ENCODE measurements at regions not wholly inside any gene's neighbourhood (a gene's known extent, or its start where the extent isn't known, plus 50 kb on each side); places are given as distances from the start of the nearest gene placed in this dataset.
A peak's percentile ranks its signal among the peaks of the same experiment; 100 is the strongest.

DNA sequence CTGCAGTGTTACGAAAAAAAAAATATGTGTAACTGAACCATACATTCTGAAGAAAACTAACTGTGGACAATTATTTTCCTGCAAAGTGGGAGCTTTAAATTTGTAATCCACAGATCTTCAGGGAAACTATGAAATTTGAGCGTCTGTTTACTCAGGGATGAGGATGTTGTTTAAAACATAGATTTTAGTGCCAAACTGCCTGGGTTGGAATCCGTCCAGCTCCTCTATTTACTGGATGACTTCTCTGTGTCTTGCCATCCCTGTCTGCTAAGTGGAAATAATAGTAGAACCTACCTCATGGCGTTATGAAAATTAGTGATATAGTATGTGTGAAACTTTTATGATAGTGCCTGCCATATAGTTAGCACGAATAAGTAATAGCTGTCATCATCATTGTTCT, 666.5 kb downstream of the SQOR start:
- Histone ChIP-seq H3K27me3 (no peaks in the 10 kb centered on the region), H3K9me3 (no peaks in the 10 kb centered on the region), H3K4me3 (no peak overlapping the region), H3K27ac (no peak overlapping the region), H3K36me3 (no peaks in the 10 kb centered on the region), H3K4me1 (no peaks in the 10 kb centered on the region)
- TF ChIP-seq POLR2A (IDR thresholded peaks at IDR 0.05) (no peak), CTCF (IDR thresholded peaks at IDR 0.05) (no peak)
- DNase-seq, result no peak
- intact Hi-C loops (cut with DNase I), result no loop called here
- 12 to 29% methylated on average over 5 of the region's 5 CpGs for WGBS, 2 donors

- H3K4me3 ChIP-seq, result no peak overlapping the region
- no peaks in the 10 kb centered on the region for H3K4me1 ChIP-seq
- TF ChIP-seq POLR2A (IDR thresholded peaks at IDR 0.05) (no peak), CTCF (IDR thresholded peaks at IDR 0.05) (no peak)
- intact Hi-C loops (cut with DNase I), result no loop called here
- no peaks in the 10 kb centered on the region for H3K9me3 ChIP-seq
- no peaks in the 10 kb centered on the region for H3K27me3 ChIP-seq
- WGBS, 2 donors, result 53 to 59% methylated on average over 6 of the region's 6 CpGs
- no peak for DNase-seq
- H3K36me3 ChIP-seq, result no peaks in the 10 kb centered on the region
- H3K27ac ChIP-seq, result no peak overlapping the region
Observed at GRCh38 chr15:46301826-46302225, 667.0 kb downstream of the SQOR start.

GRCh38 chr15:46304321-46304720, 669.5 kb downstream of the SQOR start:
- WGBS, 2 donors, result 79 to 87% methylated on average over 4 of the region's 4 CpGs
- intact Hi-C loops (cut with DNase I), result no loop called here
- H3K27me3 ChIP-seq, result no peaks in the 10 kb centered on the region
- no peaks in the 10 kb centered on the region for H3K36me3 ChIP-seq
- H3K4me3 ChIP-seq, result no peak overlapping the region
- no peaks in the 10 kb centered on the region for H3K9me3 ChIP-seq
- DNase-seq, result no peak
- TF ChIP-seq POLR2A (IDR thresholded peaks at IDR 0.05) (no peak), CTCF (IDR thresholded peaks at IDR 0.05) (peak in 1 of 6 experiments; percentile 3)
- H3K4me1 ChIP-seq, result no peaks in the 10 kb centered on the region
- H3K27ac ChIP-seq, result no peak overlapping the region

DNA sequence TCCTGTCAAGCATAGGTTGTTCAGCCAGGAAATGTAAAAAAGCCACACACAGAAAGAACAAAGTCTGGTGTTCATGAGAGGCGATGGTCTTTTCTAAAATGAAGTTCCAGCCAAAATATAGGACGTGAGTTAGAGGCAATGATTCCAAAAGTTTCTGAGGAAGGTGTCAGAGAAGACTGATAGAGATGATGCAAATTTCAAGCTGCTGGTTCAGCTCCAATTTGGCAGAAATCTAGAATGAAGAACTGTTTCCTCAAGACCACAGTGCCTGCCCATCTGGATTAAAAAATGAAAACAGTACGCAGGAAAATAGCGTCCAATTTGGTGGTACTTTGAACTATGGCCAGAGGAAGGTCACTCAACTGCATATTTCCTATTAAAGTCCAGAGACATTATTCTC, 672.9 kb downstream of the SQOR start:
- intact Hi-C loops (cut with DNase I), result no loop called here
- no peaks in the 10 kb centered on the region for H3K27me3 ChIP-seq
- no peak overlapping the region for H3K27ac ChIP-seq
- TF ChIP-seq POLR2A (IDR thresholded peaks at IDR 0.05) (no peak), CTCF (IDR thresholded peaks at IDR 0.05) (no peak)
- H3K9me3 ChIP-seq, result no peaks in the 10 kb centered on the region
- H3K4me3 ChIP-seq, result no peak overlapping the region
- 31 to 46% methylated on average over 4 of the region's 4 CpGs for WGBS, 2 donors
- no peaks in the 10 kb centered on the region for H3K4me1 ChIP-seq
- H3K36me3 ChIP-seq, result no peaks in the 10 kb centered on the region
- DNase-seq, result no peak

DNA sequence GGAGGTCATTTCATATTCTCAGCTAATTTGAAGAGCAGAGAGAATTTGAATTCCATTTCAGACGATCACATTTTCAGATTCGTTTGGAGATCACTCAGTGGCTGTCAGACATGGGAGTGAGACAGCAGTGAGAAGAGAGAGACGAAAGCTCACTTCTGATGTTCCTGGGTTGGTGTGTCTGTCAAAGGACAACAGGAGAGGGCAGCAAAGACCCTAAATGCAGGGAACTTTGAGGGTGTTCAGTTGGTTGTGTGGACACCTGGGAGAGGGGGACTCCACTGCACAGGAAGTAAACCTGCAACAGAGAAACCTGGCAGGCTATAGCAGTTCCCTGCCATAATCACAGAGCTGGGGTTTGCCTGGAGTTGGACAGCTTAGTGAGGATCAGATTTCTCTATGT, 675.1 kb downstream of the SQOR start:
- no peak for DNase-seq
- no peaks in the 10 kb centered on the region for H3K27me3 ChIP-seq
- H3K27ac ChIP-seq, result no peak overlapping the region
- TF ChIP-seq CTCF (IDR thresholded peaks at IDR 0.05), result no peak
- no peak for TF ChIP-seq POLR2A (IDR thresholded peaks at IDR 0.05)
- no peak overlapping the region for H3K4me3 ChIP-seq
- no peaks in the 10 kb centered on the region for H3K9me3 ChIP-seq
- no peaks in the 10 kb centered on the region for H3K36me3 ChIP-seq
- WGBS, 2 donors, result 61 to 62% methylated on average over 3 of the region's 3 CpGs
- no peaks in the 10 kb centered on the region for H3K4me1 ChIP-seq
- intact Hi-C loops (cut with DNase I), result no loop called here

Data from esophagus squamous epithelium (tissue), 5 donors.